ENCODE measurements at regions not wholly inside any gene's neighbourhood (a gene's known extent, or its start where the extent isn't known, plus 50 kb on each side); places are given as distances from the start of the nearest gene placed in this dataset.

DNA sequence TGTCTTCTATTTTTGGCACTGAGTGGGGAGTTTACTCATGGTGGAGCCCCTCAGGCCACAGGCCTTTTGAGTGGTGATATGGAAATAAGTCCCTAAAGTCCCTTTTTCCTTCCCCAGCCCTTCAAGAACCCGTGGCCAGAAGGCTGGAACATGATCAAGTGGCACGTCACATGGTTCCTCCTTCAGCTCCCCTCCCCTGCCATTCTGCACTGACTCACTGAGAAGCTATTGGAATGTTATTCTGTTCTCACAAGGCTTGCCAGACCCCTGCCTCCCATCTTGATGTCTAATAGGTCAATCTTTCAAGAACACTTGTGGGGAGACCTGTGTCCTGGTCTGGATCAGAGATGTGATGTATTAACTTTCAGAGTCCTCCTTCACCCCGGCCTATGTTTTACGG is 279.8 kb downstream of the SEC23IP start:
- Histone ChIP-seq H2AFZ (ENCODE audit: low read length) (no peak overlapping the region), H3K9ac (ENCODE audit: low read length) (no peak overlapping the region), H3K4me1 (ENCODE audit: low read length) (no peaks in the 10 kb centered on the region), H3K36me3 (replicated peaks; ENCODE audit: insufficient read depth, low read length) (no peaks in the 10 kb centered on the region), H3K4me2 (ENCODE audit: low read depth, low read length) (no peak overlapping the region), H3K79me2 (ENCODE audit: low read length) (no peaks in the 10 kb centered on the region), H4K20me1 (ENCODE audit: insufficient read depth, low read length) (no peaks in the 10 kb centered on the region), H3K9me3 (replicated peaks; ENCODE audit: insufficient read depth, low read length) (no peaks in the 10 kb centered on the region), H3K4me3 (ENCODE audit: low read length) (no peak overlapping the region), H3K27me3 (replicated peaks; ENCODE audit: insufficient read depth, low read length) (no peaks in the 10 kb centered on the region), H3K9me2 (replicated peaks; ENCODE audit: insufficient read depth, low read length) (no peaks in the 10 kb centered on the region), H3F3A (ENCODE audit: insufficient read depth, low read length) (no peaks in the 10 kb centered on the region), H3K27ac (ENCODE audit: low read length) (no peak overlapping the region)
- DNase-seq, result no peak
- TF ChIP-seq, protein P1, sequence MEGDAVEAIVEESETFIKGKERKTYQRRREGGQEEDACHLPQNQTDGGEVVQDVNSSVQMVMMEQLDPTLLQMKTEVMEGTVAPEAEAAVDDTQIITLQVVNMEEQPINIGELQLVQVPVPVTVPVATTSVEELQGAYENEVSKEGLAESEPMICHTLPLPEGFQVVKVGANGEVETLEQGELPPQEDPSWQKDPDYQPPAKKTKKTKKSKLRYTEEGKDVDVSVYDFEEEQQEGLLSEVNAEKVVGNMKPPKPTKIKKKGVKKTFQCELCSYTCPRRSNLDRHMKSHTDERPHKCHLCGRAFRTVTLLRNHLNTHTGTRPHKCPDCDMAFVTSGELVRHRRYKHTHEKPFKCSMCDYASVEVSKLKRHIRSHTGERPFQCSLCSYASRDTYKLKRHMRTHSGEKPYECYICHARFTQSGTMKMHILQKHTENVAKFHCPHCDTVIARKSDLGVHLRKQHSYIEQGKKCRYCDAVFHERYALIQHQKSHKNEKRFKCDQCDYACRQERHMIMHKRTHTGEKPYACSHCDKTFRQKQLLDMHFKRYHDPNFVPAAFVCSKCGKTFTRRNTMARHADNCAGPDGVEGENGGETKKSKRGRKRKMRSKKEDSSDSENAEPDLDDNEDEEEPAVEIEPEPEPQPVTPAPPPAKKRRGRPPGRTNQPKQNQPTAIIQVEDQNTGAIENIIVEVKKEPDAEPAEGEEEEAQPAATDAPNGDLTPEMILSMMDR (IDR thresholded peaks at IDR 0.05; ENCODE audit: low read length), result no peak
- no peak for TF ChIP-seq EZH2 (optimal IDR thresholded peaks at IDR 0.05; ENCODE audit: low read depth, low read length)
- no peak for TF ChIP-seq EZH2phosphoT487 (IDR thresholded peaks at IDR 0.05; ENCODE audit: low read length)

DNA sequence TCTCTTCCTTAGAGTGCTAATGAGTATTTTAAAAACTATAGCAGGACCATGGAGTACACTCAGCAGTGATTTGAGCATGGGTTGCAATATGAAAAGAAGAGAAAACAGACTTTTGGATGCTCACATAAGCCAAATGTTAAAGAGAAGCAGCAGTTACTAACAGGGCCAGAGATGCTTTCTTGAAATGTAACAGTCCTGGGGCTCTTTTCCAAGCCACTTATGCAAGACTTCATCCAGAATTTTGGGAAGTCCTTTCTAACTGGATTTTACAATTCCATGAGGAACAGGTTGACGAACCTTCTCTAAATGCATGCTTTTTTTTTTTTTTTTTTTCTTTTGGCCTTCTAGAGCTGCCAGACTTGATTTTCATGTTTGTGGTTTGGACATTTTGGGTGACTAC is 282.0 kb downstream of the SEC23IP start:
- no peak overlapping the region for H3K4me3 ChIP-seq (ENCODE audit: low read length)
- no peaks in the 10 kb centered on the region for H3K9me3 ChIP-seq (replicated peaks; ENCODE audit: insufficient read depth, low read length)
- H3K4me1 ChIP-seq (ENCODE audit: low read length), result no peaks in the 10 kb centered on the region
- H3K9ac ChIP-seq (ENCODE audit: low read length), result no peak overlapping the region
- no peak overlapping the region for H3K27ac ChIP-seq (ENCODE audit: low read length)
- no peaks in the 10 kb centered on the region for H3K79me2 ChIP-seq (ENCODE audit: low read length)
- H3K9me2 ChIP-seq (replicated peaks; ENCODE audit: insufficient read depth, low read length), result no peaks in the 10 kb centered on the region
- no peak for TF ChIP-seq EZH2 (optimal IDR thresholded peaks at IDR 0.05; ENCODE audit: low read depth, low read length)
- TF ChIP-seq, protein P1 (IDR thresholded peaks at IDR 0.05; ENCODE audit: low read length), result no peak
- no peak for TF ChIP-seq EZH2phosphoT487 (IDR thresholded peaks at IDR 0.05; ENCODE audit: low read length)
- no peak overlapping the region for H3K4me2 ChIP-seq (ENCODE audit: low read depth, low read length)
- no peak overlapping the region for H2AFZ ChIP-seq (ENCODE audit: low read length)
- H3K36me3 ChIP-seq (replicated peaks; ENCODE audit: insufficient read depth, low read length), result no peaks in the 10 kb centered on the region
- H3F3A ChIP-seq (ENCODE audit: insufficient read depth, low read length), result no peaks in the 10 kb centered on the region
- H4K20me1 ChIP-seq (ENCODE audit: insufficient read depth, low read length), result no peaks in the 10 kb centered on the region
- no peaks in the 10 kb centered on the region for H3K27me3 ChIP-seq (replicated peaks; ENCODE audit: insufficient read depth, low read length)
- DNase-seq, result no peak

DNA sequence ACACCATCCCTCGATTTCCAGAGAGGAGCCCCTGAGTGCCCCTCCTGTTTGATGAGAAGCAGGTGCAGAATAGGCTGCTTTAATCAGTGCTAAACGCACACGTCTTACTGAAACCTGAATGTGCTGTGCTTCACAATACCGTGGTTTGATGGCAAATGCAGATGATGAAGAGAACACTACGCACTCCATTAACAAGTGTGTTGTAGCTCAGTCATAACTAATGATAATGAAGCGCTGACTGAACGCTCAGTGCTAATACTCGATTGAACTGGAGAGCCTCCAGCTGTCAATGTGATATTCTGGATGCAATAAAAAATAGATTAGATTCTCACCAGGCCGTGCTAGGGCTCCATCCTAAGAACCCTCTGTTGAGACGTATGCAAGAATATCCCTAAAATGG is 279.7 kb upstream of the PLPP4 start:
- no peaks in the 10 kb centered on the region for H3K27me3 ChIP-seq (replicated peaks; ENCODE audit: insufficient read depth, low read length)
- H3K4me1 ChIP-seq (ENCODE audit: low read length), result no peaks in the 10 kb centered on the region
- no peak for DNase-seq
- H3F3A ChIP-seq (ENCODE audit: insufficient read depth, low read length), result no peaks in the 10 kb centered on the region
- no peak overlapping the region for H3K4me2 ChIP-seq (ENCODE audit: low read depth, low read length)
- no peak overlapping the region for H2AFZ ChIP-seq (ENCODE audit: low read length)
- H4K20me1 ChIP-seq (ENCODE audit: insufficient read depth, low read length), result no peaks in the 10 kb centered on the region
- H3K4me3 ChIP-seq (ENCODE audit: low read length), result no peak overlapping the region
- no peaks in the 10 kb centered on the region for H3K79me2 ChIP-seq (ENCODE audit: low read length)
- H3K27ac ChIP-seq (ENCODE audit: low read length), result no peak overlapping the region
- H3K9ac ChIP-seq (ENCODE audit: low read length), result no peak overlapping the region
- H3K9me3 ChIP-seq (replicated peaks; ENCODE audit: insufficient read depth, low read length), result no peaks in the 10 kb centered on the region
- no peaks in the 10 kb centered on the region for H3K9me2 ChIP-seq (replicated peaks; ENCODE audit: insufficient read depth, low read length)
- no peaks in the 10 kb centered on the region for H3K36me3 ChIP-seq (replicated peaks; ENCODE audit: insufficient read depth, low read length)
- TF ChIP-seq, protein P1 (IDR thresholded peaks at IDR 0.05; ENCODE audit: low read length), result no peak
- no peak for TF ChIP-seq EZH2 (optimal IDR thresholded peaks at IDR 0.05; ENCODE audit: low read depth, low read length)
- TF ChIP-seq EZH2phosphoT487 (IDR thresholded peaks at IDR 0.05; ENCODE audit: low read length), result no peak
